ENCODE measurements at regions not wholly inside any gene's neighbourhood (a gene's known extent, or its start where the extent isn't known, plus 50 kb on each side); places are given as distances from the start of the nearest gene placed in this dataset.

DNA sequence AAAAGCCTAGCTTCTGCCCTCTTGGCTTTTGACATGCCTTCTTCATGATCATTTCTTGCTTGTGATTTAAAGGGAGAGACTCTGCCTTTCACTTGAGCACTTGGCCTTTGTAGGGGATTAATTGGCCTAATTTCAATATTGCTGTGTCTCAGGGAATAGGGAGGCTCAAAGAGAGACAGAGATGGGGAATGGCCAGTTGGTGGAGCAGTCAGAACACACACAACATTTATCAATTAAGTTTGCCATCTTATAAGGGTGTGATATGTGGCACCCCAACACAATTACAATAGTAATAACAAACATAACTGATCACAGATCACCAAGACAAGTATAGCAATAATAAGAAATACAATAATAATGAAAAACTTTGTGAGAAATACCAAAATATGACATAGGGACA lies 122.5 kb upstream of the VCX start:
- ChIA-PET CTCF (no interaction called here), POLR2A (no interaction called here)
- Mint-ChIP-seq H3K27me3 (no peaks in the 10 kb centered on the region), H3K4me3 (no peak overlapping the region), H3K4me1 (ENCODE audit: low read depth) (no peaks in the 10 kb centered on the region), H3K27ac (no peak overlapping the region), H3K9me3 (no peaks in the 10 kb centered on the region), H3K36me3 (ENCODE audit: low read depth) (no peaks in the 10 kb centered on the region)
- TF ChIP-seq, protein P1, sequence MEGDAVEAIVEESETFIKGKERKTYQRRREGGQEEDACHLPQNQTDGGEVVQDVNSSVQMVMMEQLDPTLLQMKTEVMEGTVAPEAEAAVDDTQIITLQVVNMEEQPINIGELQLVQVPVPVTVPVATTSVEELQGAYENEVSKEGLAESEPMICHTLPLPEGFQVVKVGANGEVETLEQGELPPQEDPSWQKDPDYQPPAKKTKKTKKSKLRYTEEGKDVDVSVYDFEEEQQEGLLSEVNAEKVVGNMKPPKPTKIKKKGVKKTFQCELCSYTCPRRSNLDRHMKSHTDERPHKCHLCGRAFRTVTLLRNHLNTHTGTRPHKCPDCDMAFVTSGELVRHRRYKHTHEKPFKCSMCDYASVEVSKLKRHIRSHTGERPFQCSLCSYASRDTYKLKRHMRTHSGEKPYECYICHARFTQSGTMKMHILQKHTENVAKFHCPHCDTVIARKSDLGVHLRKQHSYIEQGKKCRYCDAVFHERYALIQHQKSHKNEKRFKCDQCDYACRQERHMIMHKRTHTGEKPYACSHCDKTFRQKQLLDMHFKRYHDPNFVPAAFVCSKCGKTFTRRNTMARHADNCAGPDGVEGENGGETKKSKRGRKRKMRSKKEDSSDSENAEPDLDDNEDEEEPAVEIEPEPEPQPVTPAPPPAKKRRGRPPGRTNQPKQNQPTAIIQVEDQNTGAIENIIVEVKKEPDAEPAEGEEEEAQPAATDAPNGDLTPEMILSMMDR (IDR thresholded peaks at IDR 0.05): no peak
- no peak for ATAC-seq
- no peak for DNase-seq
- intact Hi-C loops (cut with micrococcal nuclease): no loop called here

DNA sequence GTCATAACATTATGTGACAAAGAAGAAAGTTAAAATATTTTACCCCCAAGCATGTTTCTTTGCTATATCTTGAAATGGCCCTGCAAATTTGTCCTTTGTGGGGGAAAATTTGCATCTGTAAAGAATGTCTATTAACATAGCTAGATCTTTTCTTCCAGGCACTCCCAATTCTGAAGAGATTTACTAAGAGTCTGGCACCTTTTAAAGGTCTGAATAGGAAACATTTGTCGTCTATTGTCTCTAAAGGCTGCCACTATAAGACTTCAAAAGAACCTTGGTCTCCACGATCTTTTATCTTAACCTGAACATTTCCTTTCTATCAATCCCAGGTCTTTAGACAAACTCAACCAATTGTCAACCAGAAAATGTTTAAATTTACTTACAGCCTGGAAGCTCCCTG lies 128.6 kb upstream of the VCX start:
- no peaks in the 10 kb centered on the region for H3K9me3 Mint-ChIP-seq
- intact Hi-C loops (cut with micrococcal nuclease): no loop called here
- POLR2A ChIA-PET: no interaction called here
- H3K4me3 Mint-ChIP-seq: no peak overlapping the region
- H3K27ac Mint-ChIP-seq: no peak overlapping the region
- DNase-seq: no peak
- H3K4me1 Mint-ChIP-seq (ENCODE audit: low read depth): no peaks in the 10 kb centered on the region
- TF ChIP-seq, protein P1 (IDR thresholded peaks at IDR 0.05): no peak
- no peak for ATAC-seq
- no peaks in the 10 kb centered on the region for H3K36me3 Mint-ChIP-seq (ENCODE audit: low read depth)
- H3K27me3 Mint-ChIP-seq: no peaks in the 10 kb centered on the region
- CTCF ChIA-PET: no interaction called here

DNA sequence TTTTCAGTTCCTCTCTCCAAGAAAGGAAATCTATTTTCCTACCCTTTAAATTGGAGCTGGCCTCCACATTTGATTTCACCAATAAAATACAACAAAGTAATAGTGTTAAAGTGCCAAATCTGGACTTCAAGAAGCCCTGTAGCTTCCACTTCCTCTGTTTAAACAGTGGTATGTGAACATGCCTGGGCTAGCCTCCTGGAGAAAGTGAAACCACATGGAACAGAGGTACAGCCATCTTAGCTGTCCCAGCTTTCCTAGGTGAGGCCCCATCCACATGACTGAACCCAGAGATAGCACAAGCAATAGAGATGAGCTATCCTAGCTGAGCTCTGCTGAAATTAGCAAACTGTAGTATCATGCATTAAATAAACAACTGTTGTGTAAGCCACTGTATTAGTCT lies 131.8 kb upstream of the VCX start:
- H3K9me3 Mint-ChIP-seq: no peaks in the 10 kb centered on the region
- H3K4me3 Mint-ChIP-seq: no peak overlapping the region
- TF ChIP-seq, protein P1 (IDR thresholded peaks at IDR 0.05): no peak
- ChIA-PET CTCF (no interaction called here), POLR2A (no interaction called here)
- DNase-seq (no peak), ATAC-seq (no peak)
- H3K27ac Mint-ChIP-seq: no peak overlapping the region
- H3K27me3 Mint-ChIP-seq: no peaks in the 10 kb centered on the region
- H3K4me1 Mint-ChIP-seq (ENCODE audit: low read depth): no peaks in the 10 kb centered on the region
- no peaks in the 10 kb centered on the region for H3K36me3 Mint-ChIP-seq (ENCODE audit: low read depth)
- intact Hi-C loops (cut with micrococcal nuclease): no loop called here

DNA sequence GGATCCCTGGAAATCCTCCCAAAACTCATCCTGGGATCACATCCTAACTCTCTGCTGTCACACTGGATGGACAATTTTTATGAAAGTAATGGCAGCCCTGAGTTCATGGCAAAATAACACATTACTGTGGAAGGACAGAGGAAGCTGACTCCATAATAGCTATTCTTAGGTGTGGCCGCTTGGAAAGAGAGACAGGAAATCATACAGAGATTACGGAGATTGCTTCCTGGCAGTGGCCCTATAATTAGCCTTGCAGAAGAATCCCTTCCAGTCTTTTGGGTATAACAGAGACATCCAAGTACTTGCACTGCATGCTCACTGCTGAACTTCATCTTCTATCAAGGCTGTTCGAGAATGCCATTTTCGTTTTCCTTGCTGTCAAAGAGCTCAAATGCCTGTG lies 133.1 kb upstream of the VCX start:
- TF ChIP-seq, protein P1 (IDR thresholded peaks at IDR 0.05): no peak
- no peak overlapping the region for H3K4me3 Mint-ChIP-seq
- H3K36me3 Mint-ChIP-seq (ENCODE audit: low read depth): no peaks in the 10 kb centered on the region
- ChIA-PET POLR2A (no interaction called here), CTCF (no interaction called here)
- no peaks in the 10 kb centered on the region for H3K4me1 Mint-ChIP-seq (ENCODE audit: low read depth)
- H3K9me3 Mint-ChIP-seq: no peaks in the 10 kb centered on the region
- ATAC-seq: no peak
- no peak for DNase-seq
- no peaks in the 10 kb centered on the region for H3K27me3 Mint-ChIP-seq
- intact Hi-C loops (cut with micrococcal nuclease): no loop called here
- no peak overlapping the region for H3K27ac Mint-ChIP-seq

DNA sequence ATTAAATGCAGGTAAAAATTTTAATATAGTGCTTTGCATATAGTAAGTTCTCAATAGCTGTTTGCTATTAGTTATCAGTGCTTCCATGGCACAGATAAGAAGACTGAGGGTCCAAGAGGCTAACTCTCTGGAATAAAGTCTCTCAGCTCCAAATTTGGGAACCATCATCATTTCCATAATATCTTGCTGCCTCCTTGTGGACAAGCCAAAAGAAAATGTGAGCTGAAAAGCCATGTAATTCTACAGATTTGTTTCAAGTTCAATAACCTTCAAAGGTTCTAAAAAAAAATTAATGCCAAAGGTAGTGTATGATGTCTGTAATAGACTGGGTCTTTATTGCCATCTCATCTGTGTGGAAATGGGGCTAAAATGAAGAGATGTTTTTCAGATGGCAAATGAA lies 136.9 kb upstream of the VCX start:
- H3K36me3 Mint-ChIP-seq (ENCODE audit: low read depth): no peaks in the 10 kb centered on the region
- POLR2A ChIA-PET: no interaction called here
- H3K4me3 Mint-ChIP-seq: no peak overlapping the region
- intact Hi-C loops (cut with micrococcal nuclease): no loop called here
- H3K27me3 Mint-ChIP-seq: no peaks in the 10 kb centered on the region
- H3K27ac Mint-ChIP-seq: no peak overlapping the region
- DNase-seq (no peak), ATAC-seq (no peak)
- H3K4me1 Mint-ChIP-seq (ENCODE audit: low read depth): no peaks in the 10 kb centered on the region
- no peaks in the 10 kb centered on the region for H3K9me3 Mint-ChIP-seq
- CTCF ChIA-PET: no interaction called here
- TF ChIP-seq, protein P1 (IDR thresholded peaks at IDR 0.05): no peak

Data from activated CD8-positive, alpha-beta T cell treated with anti-CD3 and anti-CD28 coated beads for 36 hours (primary cell).